ENCODE measurements at regions not wholly inside any gene's neighbourhood (a gene's known extent, or its start where the extent isn't known, plus 50 kb on each side); places are given as distances from the start of the nearest gene placed in this dataset.

- TF ChIP-seq POLR2AphosphoS5 (IDR thresholded peaks at IDR 0.05; ENCODE audit: insufficient read depth, low read depth, low read length) (no peak), JUN (IDR thresholded peaks at IDR 0.05; ENCODE audit: borderline replicate concordance, insufficient read depth, insufficient read length, low read depth) (no peak), GATA2 (IDR thresholded peaks at IDR 0.05; ENCODE audit: insufficient read depth, insufficient read length, low read depth, low read length) (no peak), FOS (IDR thresholded peaks at IDR 0.05; ENCODE audit: borderline replicate concordance, insufficient read depth, low read length) (no peak), MYC (IDR thresholded peaks at IDR 0.05; ENCODE audit: low read depth, low read length) (no peak), POLR2A (IDR thresholded peaks at IDR 0.05; ENCODE audit: low read depth, low read length) (no peak), EZH2 (IDR thresholded peaks at IDR 0.05; ENCODE audit: borderline replicate concordance, low read depth, low read length, severe bottlenecking) (no peak)
- TF ChIP-seq, protein P1, sequence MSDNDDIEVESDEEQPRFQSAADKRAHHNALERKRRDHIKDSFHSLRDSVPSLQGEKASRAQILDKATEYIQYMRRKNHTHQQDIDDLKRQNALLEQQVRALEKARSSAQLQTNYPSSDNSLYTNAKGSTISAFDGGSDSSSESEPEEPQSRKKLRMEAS (IDR thresholded peaks at IDR 0.05; ENCODE audit: insufficient read depth, insufficient read length), result no peak
- TF ChIP-seq, protein P2, sequence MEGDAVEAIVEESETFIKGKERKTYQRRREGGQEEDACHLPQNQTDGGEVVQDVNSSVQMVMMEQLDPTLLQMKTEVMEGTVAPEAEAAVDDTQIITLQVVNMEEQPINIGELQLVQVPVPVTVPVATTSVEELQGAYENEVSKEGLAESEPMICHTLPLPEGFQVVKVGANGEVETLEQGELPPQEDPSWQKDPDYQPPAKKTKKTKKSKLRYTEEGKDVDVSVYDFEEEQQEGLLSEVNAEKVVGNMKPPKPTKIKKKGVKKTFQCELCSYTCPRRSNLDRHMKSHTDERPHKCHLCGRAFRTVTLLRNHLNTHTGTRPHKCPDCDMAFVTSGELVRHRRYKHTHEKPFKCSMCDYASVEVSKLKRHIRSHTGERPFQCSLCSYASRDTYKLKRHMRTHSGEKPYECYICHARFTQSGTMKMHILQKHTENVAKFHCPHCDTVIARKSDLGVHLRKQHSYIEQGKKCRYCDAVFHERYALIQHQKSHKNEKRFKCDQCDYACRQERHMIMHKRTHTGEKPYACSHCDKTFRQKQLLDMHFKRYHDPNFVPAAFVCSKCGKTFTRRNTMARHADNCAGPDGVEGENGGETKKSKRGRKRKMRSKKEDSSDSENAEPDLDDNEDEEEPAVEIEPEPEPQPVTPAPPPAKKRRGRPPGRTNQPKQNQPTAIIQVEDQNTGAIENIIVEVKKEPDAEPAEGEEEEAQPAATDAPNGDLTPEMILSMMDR (IDR thresholded peaks at IDR 0.05; ENCODE audit: extremely low read depth in 1 of 2, insufficient read depth in 1 of 2, low read depth in 1 of 2, low read length in 2 of 2), result no peak
Measured at GRCh38 chr7:24141874-24142509, 142.0 kb upstream of the NPY start.

Measured in endothelial cell of umbilical vein (primary cell).